ENCODE measurements at regions not wholly inside any gene's neighbourhood (a gene's known extent, or its start where the extent isn't known, plus 50 kb on each side); places are given as distances from the start of the nearest gene placed in this dataset.

GRCh38 chr2:120516679-120517314, 170.9 kb downstream of the INHBB start:
- no peak for TF ChIP-seq TAF1 (IDR thresholded peaks at IDR 0.05; ENCODE audit: borderline replicate concordance, insufficient read depth, low read length)
- TF ChIP-seq, protein P1, sequence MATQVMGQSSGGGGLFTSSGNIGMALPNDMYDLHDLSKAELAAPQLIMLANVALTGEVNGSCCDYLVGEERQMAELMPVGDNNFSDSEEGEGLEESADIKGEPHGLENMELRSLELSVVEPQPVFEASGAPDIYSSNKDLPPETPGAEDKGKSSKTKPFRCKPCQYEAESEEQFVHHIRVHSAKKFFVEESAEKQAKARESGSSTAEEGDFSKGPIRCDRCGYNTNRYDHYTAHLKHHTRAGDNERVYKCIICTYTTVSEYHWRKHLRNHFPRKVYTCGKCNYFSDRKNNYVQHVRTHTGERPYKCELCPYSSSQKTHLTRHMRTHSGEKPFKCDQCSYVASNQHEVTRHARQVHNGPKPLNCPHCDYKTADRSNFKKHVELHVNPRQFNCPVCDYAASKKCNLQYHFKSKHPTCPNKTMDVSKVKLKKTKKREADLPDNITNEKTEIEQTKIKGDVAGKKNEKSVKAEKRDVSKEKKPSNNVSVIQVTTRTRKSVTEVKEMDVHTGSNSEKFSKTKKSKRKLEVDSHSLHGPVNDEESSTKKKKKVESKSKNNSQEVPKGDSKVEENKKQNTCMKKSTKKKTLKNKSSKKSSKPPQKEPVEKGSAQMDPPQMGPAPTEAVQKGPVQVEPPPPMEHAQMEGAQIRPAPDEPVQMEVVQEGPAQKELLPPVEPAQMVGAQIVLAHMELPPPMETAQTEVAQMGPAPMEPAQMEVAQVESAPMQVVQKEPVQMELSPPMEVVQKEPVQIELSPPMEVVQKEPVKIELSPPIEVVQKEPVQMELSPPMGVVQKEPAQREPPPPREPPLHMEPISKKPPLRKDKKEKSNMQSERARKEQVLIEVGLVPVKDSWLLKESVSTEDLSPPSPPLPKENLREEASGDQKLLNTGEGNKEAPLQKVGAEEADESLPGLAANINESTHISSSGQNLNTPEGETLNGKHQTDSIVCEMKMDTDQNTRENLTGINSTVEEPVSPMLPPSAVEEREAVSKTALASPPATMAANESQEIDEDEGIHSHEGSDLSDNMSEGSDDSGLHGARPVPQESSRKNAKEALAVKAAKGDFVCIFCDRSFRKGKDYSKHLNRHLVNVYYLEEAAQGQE (IDR thresholded peaks at IDR 0.05; ENCODE audit: insufficient read depth in 1 of 2, low read depth in 2 of 2, low read length in 2 of 2), result no peak
- no peak for TF ChIP-seq POLR2AphosphoS5 (IDR thresholded peaks at IDR 0.05; ENCODE audit: low read depth, low read length)
- TF ChIP-seq FOXP2 (optimal IDR thresholded peaks at IDR 0.05; ENCODE audit: borderline replicate concordance, extremely low read depth, extremely low read length, insufficient read depth), result no peak
- TF ChIP-seq SIN3A (IDR thresholded peaks at IDR 0.05; ENCODE audit: borderline replicate concordance, insufficient read depth, low read length), result no peak

All from PFSK-1 (cell line).